ENCODE measurements at regions not wholly inside any gene's neighbourhood (a gene's known extent, or its start where the extent isn't known, plus 50 kb on each side); places are given as distances from the start of the nearest gene placed in this dataset.

DNA sequence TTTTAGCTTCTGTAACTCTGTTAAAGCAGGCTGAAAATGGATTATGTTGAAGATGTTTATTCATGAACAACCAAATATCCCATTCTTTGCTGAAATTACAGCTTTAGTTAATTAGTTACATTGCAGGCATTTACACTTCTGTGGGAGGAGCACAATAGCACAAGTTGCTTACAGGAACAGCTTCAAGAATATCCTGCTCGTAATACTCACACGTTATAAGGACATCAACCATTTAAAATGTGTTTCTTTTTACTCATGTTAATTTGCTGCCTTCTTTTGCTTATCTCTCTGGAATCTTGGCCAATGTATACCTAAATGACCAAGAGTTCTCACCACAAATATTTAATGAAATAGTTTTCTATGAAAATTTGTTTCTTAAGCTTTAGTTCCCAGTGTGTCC is 305.2 kb upstream of the SYT1 start:
- H3K27me3 ChIP-seq: no peaks in the 10 kb centered on the region
- DNase-seq: no peak
- no peaks in the 10 kb centered on the region for H3K9me3 ChIP-seq
- no peak overlapping the region for H3K4me3 ChIP-seq (ENCODE audit: low read depth, low read length)
- peaks cover 19% of the 10 kb centered on the region for H3K4me1 ChIP-seq
- no peaks in the 10 kb centered on the region for H3K36me3 ChIP-seq
- TF ChIP-seq, protein P1, sequence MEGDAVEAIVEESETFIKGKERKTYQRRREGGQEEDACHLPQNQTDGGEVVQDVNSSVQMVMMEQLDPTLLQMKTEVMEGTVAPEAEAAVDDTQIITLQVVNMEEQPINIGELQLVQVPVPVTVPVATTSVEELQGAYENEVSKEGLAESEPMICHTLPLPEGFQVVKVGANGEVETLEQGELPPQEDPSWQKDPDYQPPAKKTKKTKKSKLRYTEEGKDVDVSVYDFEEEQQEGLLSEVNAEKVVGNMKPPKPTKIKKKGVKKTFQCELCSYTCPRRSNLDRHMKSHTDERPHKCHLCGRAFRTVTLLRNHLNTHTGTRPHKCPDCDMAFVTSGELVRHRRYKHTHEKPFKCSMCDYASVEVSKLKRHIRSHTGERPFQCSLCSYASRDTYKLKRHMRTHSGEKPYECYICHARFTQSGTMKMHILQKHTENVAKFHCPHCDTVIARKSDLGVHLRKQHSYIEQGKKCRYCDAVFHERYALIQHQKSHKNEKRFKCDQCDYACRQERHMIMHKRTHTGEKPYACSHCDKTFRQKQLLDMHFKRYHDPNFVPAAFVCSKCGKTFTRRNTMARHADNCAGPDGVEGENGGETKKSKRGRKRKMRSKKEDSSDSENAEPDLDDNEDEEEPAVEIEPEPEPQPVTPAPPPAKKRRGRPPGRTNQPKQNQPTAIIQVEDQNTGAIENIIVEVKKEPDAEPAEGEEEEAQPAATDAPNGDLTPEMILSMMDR (IDR thresholded peaks at IDR 0.05; ENCODE audit: low read depth, low read length): no peak

DNA sequence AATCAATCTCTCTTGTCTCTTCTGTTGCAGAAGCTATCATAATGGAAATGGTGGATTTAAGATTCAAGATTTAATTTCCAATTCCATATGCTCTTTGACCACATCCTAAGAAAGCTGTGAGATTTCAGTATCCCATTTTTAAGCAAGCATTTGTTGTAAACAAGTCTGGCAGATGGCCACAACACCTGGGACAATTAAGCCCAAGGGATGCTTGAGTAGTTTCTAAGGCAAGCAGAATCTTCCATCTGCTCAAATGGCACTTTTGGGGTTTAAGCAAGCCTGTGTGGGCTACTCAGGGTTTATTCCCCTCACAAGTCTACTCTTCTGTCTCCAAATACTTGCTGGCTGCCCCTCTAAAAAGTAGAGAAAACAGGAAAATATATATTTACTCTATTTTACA is 304.7 kb upstream of the SYT1 start:
- no peaks in the 10 kb centered on the region for H3K27me3 ChIP-seq
- TF ChIP-seq, protein P1 (IDR thresholded peaks at IDR 0.05; ENCODE audit: low read depth, low read length): no peak

DNA sequence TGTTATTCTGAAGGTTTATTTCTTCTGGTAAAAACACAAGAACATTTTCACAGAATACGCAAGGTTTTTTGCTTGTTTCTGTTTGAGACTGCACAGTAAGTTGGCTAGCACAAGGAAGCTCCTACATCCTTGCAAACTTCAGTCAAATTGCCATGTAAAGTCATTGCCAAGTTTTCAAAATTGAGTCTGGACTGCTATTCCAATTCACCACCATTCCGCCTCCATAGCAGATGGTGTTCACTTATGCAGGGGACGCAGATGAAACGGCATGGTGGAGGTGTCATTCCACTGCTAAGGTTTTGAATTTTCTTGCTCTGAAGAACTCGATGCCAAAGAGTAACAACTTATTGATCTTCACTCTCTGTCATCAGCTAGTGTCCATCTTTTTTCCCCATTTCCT is 303.9 kb upstream of the SYT1 start:
- no peak overlapping the region for H3K4me3 ChIP-seq (ENCODE audit: low read depth, low read length)
- H3K27me3 ChIP-seq: no peaks in the 10 kb centered on the region
- no peaks in the 10 kb centered on the region for H3K9me3 ChIP-seq
- no peak for DNase-seq
- no peaks in the 10 kb centered on the region for H3K36me3 ChIP-seq
- peaks cover 19% of the 10 kb centered on the region for H3K4me1 ChIP-seq
- TF ChIP-seq, protein P1 (IDR thresholded peaks at IDR 0.05; ENCODE audit: low read depth, low read length): no peak

More for the DNA sequence above, 304.7 kb upstream of the SYT1 start:
- DNase-seq: no peak
- Histone ChIP-seq H3K4me3 (ENCODE audit: low read depth, low read length) (no peak overlapping the region), H3K4me1 (peaks cover 19% of the 10 kb centered on the region), H3K9me3 (no peaks in the 10 kb centered on the region), H3K36me3 (no peaks in the 10 kb centered on the region)

DNA sequence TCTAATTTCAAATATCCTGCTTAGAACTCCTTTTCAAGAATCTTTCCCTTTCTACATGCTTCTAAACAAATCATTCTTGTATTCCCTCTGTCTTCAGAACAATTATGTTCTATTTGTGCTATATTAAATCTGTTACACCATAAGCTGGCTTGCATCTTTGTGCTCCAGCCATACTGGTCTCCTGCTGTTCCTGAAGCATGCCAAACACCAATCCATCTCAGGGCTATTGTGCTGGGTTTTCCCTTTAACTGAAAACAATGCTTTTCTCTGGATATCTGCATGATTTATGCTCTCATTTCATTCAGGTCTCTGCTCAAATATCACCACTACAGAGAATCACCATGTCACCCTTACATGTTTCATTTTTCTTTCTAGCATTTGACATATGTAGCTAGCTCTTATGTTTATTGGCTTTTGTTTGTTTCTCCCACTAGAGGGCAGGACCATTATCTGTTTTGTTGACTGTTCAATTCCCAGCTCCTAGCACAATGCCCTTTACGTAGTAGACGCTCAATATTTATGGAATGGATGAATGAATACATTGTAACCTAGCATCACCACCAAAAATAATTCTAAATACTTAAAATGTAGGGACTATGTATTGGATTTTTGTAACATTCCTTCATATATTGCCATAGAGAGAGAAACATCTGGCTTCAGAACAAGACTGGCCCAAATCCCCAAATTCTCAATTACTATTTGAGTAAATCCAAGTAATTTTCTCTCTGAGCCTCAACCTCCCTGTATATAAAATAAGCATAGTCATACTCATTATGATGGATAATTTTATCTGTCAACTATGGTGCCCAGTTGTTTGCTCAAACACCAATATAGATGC is 302.0 kb upstream of the SYT1 start:
- Histone ChIP-seq H3K4me1 (peaks cover 18% of the 10 kb centered on the region), H3K27me3 (no peaks in the 10 kb centered on the region), H3K4me3 (ENCODE audit: low read depth, low read length) (no peak overlapping the region), H3K36me3 (no peaks in the 10 kb centered on the region), H3K9me3 (no peaks in the 10 kb centered on the region)
- TF ChIP-seq, protein P1 (IDR thresholded peaks at IDR 0.05; ENCODE audit: low read depth, low read length): peak; percentile 71
- no peak for DNase-seq

DNA sequence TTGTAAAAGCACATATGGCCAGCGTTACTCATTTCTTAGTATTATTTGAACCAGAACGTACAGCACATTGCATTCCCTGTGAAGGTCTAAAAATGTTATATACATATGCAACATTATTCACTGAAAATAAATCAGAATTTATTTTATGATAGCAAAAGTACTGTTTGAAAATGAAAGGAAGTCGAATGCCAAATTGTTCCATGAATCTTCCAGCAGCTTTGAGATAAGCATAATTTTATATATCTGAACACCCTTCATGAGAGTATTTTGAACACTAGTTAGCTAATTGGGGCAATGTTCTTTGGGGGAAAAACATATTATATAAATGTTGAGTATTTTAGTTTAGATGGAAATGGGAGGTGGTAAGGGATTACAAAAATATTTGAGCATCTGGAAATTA is 300.7 kb upstream of the SYT1 start:
- DNase-seq: no peak
- H3K9me3 ChIP-seq: no peaks in the 10 kb centered on the region
- H3K27me3 ChIP-seq: no peaks in the 10 kb centered on the region
- H3K4me3 ChIP-seq (ENCODE audit: low read depth, low read length): no peak overlapping the region
- no peaks in the 10 kb centered on the region for H3K36me3 ChIP-seq
- TF ChIP-seq, protein P1 (IDR thresholded peaks at IDR 0.05; ENCODE audit: low read depth, low read length): no peak
- peaks cover 18% of the 10 kb centered on the region for H3K4me1 ChIP-seq

DNA sequence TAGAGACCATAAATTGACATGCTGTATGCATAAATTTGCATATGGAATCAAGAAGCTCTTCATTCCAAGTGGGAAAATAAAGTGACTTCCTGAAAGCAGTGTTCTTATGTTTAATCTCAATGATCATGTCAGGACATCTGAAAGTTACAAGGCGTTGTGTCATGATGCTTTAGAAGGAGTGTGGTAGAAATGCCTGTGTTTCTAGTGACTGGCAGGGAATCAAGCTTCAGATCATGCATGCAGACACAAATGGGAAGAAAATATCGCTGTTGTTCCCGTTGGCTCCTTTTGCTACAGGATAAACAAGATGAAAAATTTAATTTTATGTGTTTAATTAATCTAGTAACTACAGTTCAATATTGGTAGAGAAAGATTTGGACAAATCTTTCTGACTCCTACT is 298.1 kb upstream of the SYT1 start:
- DNase-seq: no peak
- H3K9me3 ChIP-seq: no peaks in the 10 kb centered on the region
- H3K4me3 ChIP-seq (ENCODE audit: low read depth, low read length): no peak overlapping the region
- H3K36me3 ChIP-seq: no peaks in the 10 kb centered on the region
- H3K4me1 ChIP-seq: peaks cover 16% of the 10 kb centered on the region
- no peaks in the 10 kb centered on the region for H3K27me3 ChIP-seq
- TF ChIP-seq, protein P1 (IDR thresholded peaks at IDR 0.05; ENCODE audit: low read depth, low read length): no peak

Data from BE2C (cell line).